ENCODE measurements at regions not wholly inside any gene's neighbourhood (a gene's known extent, or its start where the extent isn't known, plus 50 kb on each side); places are given as distances from the start of the nearest gene placed in this dataset.
A peak's percentile ranks its signal among the peaks of the same experiment; 100 is the strongest.

DNA sequence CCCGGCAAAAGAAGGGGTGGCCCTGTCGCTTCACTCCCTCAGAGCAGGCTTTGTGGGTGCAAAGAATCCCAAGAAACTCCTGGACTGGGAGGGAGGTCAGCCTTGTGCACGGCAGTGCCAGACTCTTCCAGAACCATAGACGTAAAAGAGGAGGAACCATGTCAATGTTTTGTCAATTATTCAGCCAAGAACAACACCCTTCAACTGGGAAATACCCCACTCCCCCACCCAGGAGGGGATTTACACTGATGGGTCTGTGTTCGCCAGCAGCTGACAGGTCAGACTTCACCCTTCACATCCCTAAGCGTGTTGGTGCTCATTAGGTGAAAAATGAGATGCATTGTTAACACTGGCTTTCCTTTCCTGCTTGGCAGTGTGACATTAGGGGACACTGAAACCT, 116.8 kb upstream of the BMPER start:
- FAIRE-seq (no peak), DNase-seq (ENCODE audit: low read depth) (no peak)
- no peaks in the 10 kb centered on the region for H4K20me1 ChIP-seq (ENCODE audit: insufficient read depth, low read length)
- no peaks in the 10 kb centered on the region for H3K4me1 ChIP-seq (ENCODE audit: insufficient read depth, low read length)
- H3K36me3 ChIP-seq (ENCODE audit: insufficient read depth, low read length), result no peaks in the 10 kb centered on the region
- Mint-ChIP-seq H3K4me3 (ENCODE audit: unreplicated experiment) (no peak overlapping the region), H3K36me3 (ENCODE audit: low read depth, unreplicated experiment) (no peaks in the 10 kb centered on the region), H3K9me3 (ENCODE audit: unreplicated experiment) (peaks cover 2% of the 10 kb centered on the region), H3K4me1 (ENCODE audit: low read depth, unreplicated experiment) (peaks cover 3% of the 10 kb centered on the region), H3K27ac (ENCODE audit: unreplicated experiment) (no peak overlapping the region), H3K27me3 (ENCODE audit: low read depth, unreplicated experiment) (peaks cover 3% of the 10 kb centered on the region)
- no peak for TF ChIP-seq CTCF (IDR thresholded peaks at IDR 0.05; ENCODE audit: insufficient read depth, low read depth, low read length)
- TF ChIP-seq EZH2 (IDR thresholded peaks at IDR 0.05; ENCODE audit: insufficient read depth, low read length), result no peak
- H3K4me3 ChIP-seq (ENCODE audit: insufficient read depth, low read depth, low read length), result no peak overlapping the region
- H2AFZ ChIP-seq (ENCODE audit: low read depth, low read length), result no peak overlapping the region
- H3K27ac ChIP-seq (ENCODE audit: low read depth, low read length), result no peak overlapping the region
- H3K79me2 ChIP-seq (ENCODE audit: insufficient read depth, low read length), result no peaks in the 10 kb centered on the region
- H3K27me3 ChIP-seq (ENCODE audit: insufficient read depth, low read length), result no peaks in the 10 kb centered on the region
- H3K9me3 ChIP-seq (ENCODE audit: insufficient read depth, low read depth, low read length), result no peaks in the 10 kb centered on the region
- no peak overlapping the region for H3K4me2 ChIP-seq (ENCODE audit: low read length)
- H3K9ac ChIP-seq (ENCODE audit: low read length), result no peak overlapping the region

DNA sequence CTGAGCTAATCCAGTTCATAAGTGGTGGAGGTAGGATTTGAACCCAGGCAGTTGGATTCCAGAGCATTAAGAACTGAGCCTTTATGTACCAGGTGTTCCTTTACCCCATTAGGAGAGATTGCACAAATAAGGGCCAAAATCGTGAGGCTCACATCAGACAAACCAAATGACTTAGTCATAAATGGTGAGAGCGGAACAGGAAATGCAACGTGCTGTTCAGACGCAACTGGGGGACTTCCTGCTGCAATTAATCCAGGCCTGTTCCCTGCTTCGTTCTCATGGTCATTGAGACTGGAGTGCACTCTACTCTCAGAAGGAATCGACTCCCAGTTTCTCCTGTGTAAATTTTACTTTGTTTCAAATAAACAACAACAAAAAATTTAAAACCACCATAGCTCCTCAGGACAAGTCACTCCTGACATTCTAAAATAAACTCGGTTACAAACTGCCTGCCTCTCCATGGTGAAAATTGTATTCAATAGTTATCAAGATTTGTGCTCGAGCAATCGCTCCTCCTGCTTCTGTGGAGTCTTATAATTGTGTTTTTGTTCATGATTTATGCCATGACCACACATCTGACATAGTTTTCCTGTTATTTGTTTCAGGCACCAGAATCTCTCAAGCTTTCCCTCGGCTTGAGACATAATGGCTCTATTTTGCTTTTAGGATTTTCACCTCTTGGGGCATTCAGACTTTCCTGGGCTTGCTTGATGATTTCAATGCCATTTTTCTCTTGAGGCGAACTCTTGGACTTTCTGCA, 115.3 kb upstream of the BMPER start:
- TF ChIP-seq EZH2 (IDR thresholded peaks at IDR 0.05; ENCODE audit: insufficient read depth, low read length) (no peak), CTCF (IDR thresholded peaks at IDR 0.05; ENCODE audit: insufficient read depth, low read depth, low read length) (no peak)
- Histone ChIP-seq H3K9me3 (ENCODE audit: insufficient read depth, low read depth, low read length) (no peaks in the 10 kb centered on the region), H3K9ac (ENCODE audit: low read length) (no peak overlapping the region), H3K79me2 (ENCODE audit: insufficient read depth, low read length) (no peaks in the 10 kb centered on the region), H3K36me3 (ENCODE audit: insufficient read depth, low read length) (no peaks in the 10 kb centered on the region), H3K4me3 (ENCODE audit: insufficient read depth, low read depth, low read length) (no peak overlapping the region), H4K20me1 (ENCODE audit: insufficient read depth, low read length) (no peaks in the 10 kb centered on the region), H3K4me1 (ENCODE audit: insufficient read depth, low read length) (no peaks in the 10 kb centered on the region), H2AFZ (ENCODE audit: low read depth, low read length) (no peak overlapping the region), H3K27ac (ENCODE audit: low read depth, low read length) (no peak overlapping the region), H3K27me3 (ENCODE audit: insufficient read depth, low read length) (no peaks in the 10 kb centered on the region), H3K4me2 (ENCODE audit: low read length) (no peak overlapping the region)
- no peaks in the 10 kb centered on the region for H3K36me3 Mint-ChIP-seq (ENCODE audit: low read depth, unreplicated experiment)
- peaks cover 3% of the 10 kb centered on the region for H3K27me3 Mint-ChIP-seq (ENCODE audit: low read depth, unreplicated experiment)
- no peak overlapping the region for H3K4me3 Mint-ChIP-seq (ENCODE audit: unreplicated experiment)
- peaks cover 3% of the 10 kb centered on the region for H3K4me1 Mint-ChIP-seq (ENCODE audit: low read depth, unreplicated experiment)
- no peak overlapping the region for H3K27ac Mint-ChIP-seq (ENCODE audit: unreplicated experiment)
- DNase-seq (ENCODE audit: low read depth) (peak; percentile 35), FAIRE-seq (peak; percentile 39)
- peaks cover 2% of the 10 kb centered on the region for H3K9me3 Mint-ChIP-seq (ENCODE audit: unreplicated experiment)

GRCh38 chr7:33790746-33791145, 114.6 kb upstream of the BMPER start:
- Histone ChIP-seq H3K79me2 (ENCODE audit: insufficient read depth, low read length) (no peaks in the 10 kb centered on the region), H3K36me3 (ENCODE audit: insufficient read depth, low read length) (no peaks in the 10 kb centered on the region), H2AFZ (ENCODE audit: low read depth, low read length) (no peak overlapping the region), H3K27me3 (ENCODE audit: insufficient read depth, low read length) (no peaks in the 10 kb centered on the region), H3K4me1 (ENCODE audit: insufficient read depth, low read length) (no peaks in the 10 kb centered on the region), H3K9ac (ENCODE audit: low read length) (no peak overlapping the region), H3K9me3 (ENCODE audit: insufficient read depth, low read depth, low read length) (no peaks in the 10 kb centered on the region), H3K27ac (ENCODE audit: low read depth, low read length) (no peak overlapping the region), H4K20me1 (ENCODE audit: insufficient read depth, low read length) (no peaks in the 10 kb centered on the region), H3K4me3 (ENCODE audit: insufficient read depth, low read depth, low read length) (no peak overlapping the region), H3K4me2 (ENCODE audit: low read length) (no peak overlapping the region)
- H3K4me1 Mint-ChIP-seq (ENCODE audit: low read depth, unreplicated experiment), result peaks cover 3% of the 10 kb centered on the region
- no peak overlapping the region for H3K27ac Mint-ChIP-seq (ENCODE audit: unreplicated experiment)
- TF ChIP-seq EZH2 (IDR thresholded peaks at IDR 0.05; ENCODE audit: insufficient read depth, low read length) (no peak), CTCF (IDR thresholded peaks at IDR 0.05; ENCODE audit: insufficient read depth, low read depth, low read length) (no peak)
- H3K4me3 Mint-ChIP-seq (ENCODE audit: unreplicated experiment), result no peak overlapping the region
- DNase-seq (ENCODE audit: low read depth) (no peak), FAIRE-seq (no peak)
- H3K36me3 Mint-ChIP-seq (ENCODE audit: low read depth, unreplicated experiment), result no peaks in the 10 kb centered on the region
- peaks cover 2% of the 10 kb centered on the region for H3K9me3 Mint-ChIP-seq (ENCODE audit: unreplicated experiment)
- peaks cover 3% of the 10 kb centered on the region for H3K27me3 Mint-ChIP-seq (ENCODE audit: low read depth, unreplicated experiment)
